ENCODE measurements at regions not wholly inside any gene's neighbourhood (a gene's known extent, or its start where the extent isn't known, plus 50 kb on each side); places are given as distances from the start of the nearest gene placed in this dataset.

DNA sequence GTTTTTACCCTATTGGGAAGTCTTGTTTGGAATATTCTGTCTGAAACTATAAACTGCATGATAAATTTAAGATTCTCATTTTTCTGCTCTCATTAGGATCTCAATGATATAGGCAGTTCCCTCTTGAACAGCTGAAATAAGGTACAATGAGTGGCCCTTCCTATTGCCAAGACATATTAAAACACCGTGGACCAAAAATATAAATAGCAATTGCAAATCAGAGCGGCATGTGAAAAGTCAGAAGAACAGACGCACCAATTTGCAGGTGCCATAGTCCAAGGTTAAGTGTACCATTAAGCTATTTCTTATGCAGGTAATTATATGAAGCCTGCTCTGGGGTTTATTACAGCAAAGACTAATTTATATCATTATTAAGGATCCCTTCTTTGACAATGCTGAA, 920.8 kb upstream of the CELF2 start:
- TF ChIP-seq, protein P1, sequence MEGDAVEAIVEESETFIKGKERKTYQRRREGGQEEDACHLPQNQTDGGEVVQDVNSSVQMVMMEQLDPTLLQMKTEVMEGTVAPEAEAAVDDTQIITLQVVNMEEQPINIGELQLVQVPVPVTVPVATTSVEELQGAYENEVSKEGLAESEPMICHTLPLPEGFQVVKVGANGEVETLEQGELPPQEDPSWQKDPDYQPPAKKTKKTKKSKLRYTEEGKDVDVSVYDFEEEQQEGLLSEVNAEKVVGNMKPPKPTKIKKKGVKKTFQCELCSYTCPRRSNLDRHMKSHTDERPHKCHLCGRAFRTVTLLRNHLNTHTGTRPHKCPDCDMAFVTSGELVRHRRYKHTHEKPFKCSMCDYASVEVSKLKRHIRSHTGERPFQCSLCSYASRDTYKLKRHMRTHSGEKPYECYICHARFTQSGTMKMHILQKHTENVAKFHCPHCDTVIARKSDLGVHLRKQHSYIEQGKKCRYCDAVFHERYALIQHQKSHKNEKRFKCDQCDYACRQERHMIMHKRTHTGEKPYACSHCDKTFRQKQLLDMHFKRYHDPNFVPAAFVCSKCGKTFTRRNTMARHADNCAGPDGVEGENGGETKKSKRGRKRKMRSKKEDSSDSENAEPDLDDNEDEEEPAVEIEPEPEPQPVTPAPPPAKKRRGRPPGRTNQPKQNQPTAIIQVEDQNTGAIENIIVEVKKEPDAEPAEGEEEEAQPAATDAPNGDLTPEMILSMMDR (IDR thresholded peaks at IDR 0.05), result no peak
- TF ChIP-seq POLR2A (IDR thresholded peaks at IDR 0.05), result no peak

Data from thyroid gland (tissue), 4 donors.